Body of pancreas (tissue), 4 donors: ENCODE measurements at regions not wholly inside any gene's neighbourhood (a gene's known extent, or its start where the extent isn't known, plus 50 kb on each side); places are given as distances from the start of the nearest gene placed in this dataset.

Experiments used
- ATAC-seq: fragments of 150-250 bp; one replicate; pipeline ENCODE4 v1.9.1; 2016
- DNase-seq, 4 donors: peaks; one replicate each; pipeline ENCODE4 v3.0.0-alpha.2; 2019
- H3K27ac ChIP-seq, 4 donors: fragments of 200-600 bp; sonication (generic); 1 replicate in 3 of 4; 2 replicates in 1 of 4; pipeline versions ENCODE4 v1.5.1 to v1.6.1; 2016 to 2019; ENCODE audit warnings: mild to moderate bottlenecking in 1 of 4, mixed read lengths in 1 of 4, moderate library complexity in 1 of 4
- H3K27me3 ChIP-seq, 2 donors: fragments of 200-600 bp; sonication (generic); one replicate each; pipeline ENCODE4 v1.6.0; 2016; ENCODE audit warnings: mild to moderate bottlenecking in 1 of 2
- H3K36me3 ChIP-seq, 2 donors: fragments of 200-600 bp; sonication (generic); replicated peaks in 1 of 2; 2 replicates each; pipeline ENCODE4 v1.5.1; 2016; ENCODE audit warnings: low read depth in 2 of 2; ENCODE audit not compliant: insufficient read depth in 1 of 2
- H3K4me1 ChIP-seq: fragments of 200-600 bp; sonication (generic); one replicate; pipeline ENCODE4 v1.6.0; 2016
- H3K4me3 ChIP-seq, 2 donors: fragments of 200-600 bp; sonication (generic); 1 replicate in 1 of 2; 2 replicates in 1 of 2; pipeline ENCODE4 v1.5.1; 2016 to 2019
- H3K9me3 ChIP-seq, 3 donors: fragments of 200-600 bp; sonication (generic); 1 replicate in 2 of 3; 2 replicates in 1 of 3; pipeline ENCODE4 v1.5.1; 2016
- CTCF ChIP-seq, 7 experiments: fragments of 450-650 bp in 4 of 7; fragments of 200-600 bp in 3 of 7; sonication (generic) in 3 of 7; IDR thresholded peaks; one replicate each; pipeline ENCODE4 v1.5.1; 2016 to 2019; ENCODE audit warnings: antibody characterized with exemption in 7 of 7
- POLR2A ChIP-seq, 3 donors: fragments of 450-650 bp; IDR thresholded peaks; one replicate each; pipeline ENCODE4 v1.6.1; 2016; ENCODE audit warnings: antibody characterized with exemption in 3 of 3, mild to moderate bottlenecking in 2 of 3
- WGBS, 2 donors: methylation state at CpG; one replicate each; pipeline ENCODE4 v1.1.5; 2017; 5-methylcytosine and 5-hydroxymethylcytosine counted together
- intact Hi-C: fragments of 100-400 bp; cut with DNase I; formaldehyde crosslinking; loops from one replicate; pipeline ENCODE4 v1.15.1; 2023

GRCh38 chr14:101055106-101055662 lies 151.7 kb upstream of the RTL1 start:
- H3K36me3 ChIP-seq = no peaks in the 10 kb centered on the region
- H3K9me3 ChIP-seq = no peaks in the 10 kb centered on the region
- no peak for TF ChIP-seq CTCF (IDR thresholded peaks at IDR 0.05)
- no peak for TF ChIP-seq POLR2A (IDR thresholded peaks at IDR 0.05)
- no peak overlapping the region for H3K27ac ChIP-seq
- no peaks in the 10 kb centered on the region for H3K4me1 ChIP-seq
- H3K27me3 ChIP-seq = no peaks in the 10 kb centered on the region
- no peak for DNase-seq
- no peak overlapping the region for H3K4me3 ChIP-seq
- no peak for ATAC-seq
- 85 to 87% methylated on average over 12 to 15 of the region's 15 CpGs for WGBS, 2 donors
- intact Hi-C loops = no loop called here

GRCh38 chr14:101055776-101056374 lies 152.4 kb upstream of the RTL1 start:
- Histone ChIP-seq H3K4me3 (no peak overlapping the region), H3K9me3 (no peaks in the 10 kb centered on the region), H3K27me3 (no peaks in the 10 kb centered on the region), H3K4me1 (no peaks in the 10 kb centered on the region), H3K27ac (no peak overlapping the region), H3K36me3 (no peaks in the 10 kb centered on the region)
- no peak for TF ChIP-seq CTCF (IDR thresholded peaks at IDR 0.05)
- no peak for TF ChIP-seq POLR2A (IDR thresholded peaks at IDR 0.05)
- 85 to 88% methylated on average over 12 of the region's 12 CpGs for WGBS, 2 donors
- intact Hi-C loops = no loop called here
- ATAC-seq = no peak
- DNase-seq = no peak

- Histone ChIP-seq H3K4me3 (no peak overlapping the region), H3K9me3 (no peaks in the 10 kb centered on the region), H3K4me1 (no peaks in the 10 kb centered on the region), H3K27ac (no peak overlapping the region), H3K36me3 (no peaks in the 10 kb centered on the region), H3K27me3 (no peaks in the 10 kb centered on the region)
- no peak for DNase-seq
- intact Hi-C loops = no loop called here
- 87 to 89% methylated on average over 2 of the region's 2 CpGs for WGBS, 2 donors
- no peak for ATAC-seq
- TF ChIP-seq POLR2A (IDR thresholded peaks at IDR 0.05) (no peak), CTCF (IDR thresholded peaks at IDR 0.05) (no peak)
These were observed 152.9 kb upstream of the RTL1 start for GRCh38 chr14:101056446-101056845.

- H3K4me3 ChIP-seq = no peak overlapping the region
- H3K9me3 ChIP-seq = no peaks in the 10 kb centered on the region
- intact Hi-C loops = no loop called here
- DNase-seq = no peak
- no peaks in the 10 kb centered on the region for H3K27me3 ChIP-seq
- H3K4me1 ChIP-seq = no peaks in the 10 kb centered on the region
- WGBS, 2 donors = 83% methylated on average over 3 of the region's 3 CpGs
- H3K36me3 ChIP-seq = no peaks in the 10 kb centered on the region
- no peak overlapping the region for H3K27ac ChIP-seq
- no peak for ATAC-seq
- TF ChIP-seq CTCF (IDR thresholded peaks at IDR 0.05) = no peak
- TF ChIP-seq POLR2A (IDR thresholded peaks at IDR 0.05) = no peak
These were observed 153.9 kb upstream of the RTL1 start for GRCh38 chr14:101057394-101057793.

GRCh38 chr14:101058571-101058970 lies 155.0 kb upstream of the RTL1 start:
- H3K9me3 ChIP-seq = no peaks in the 10 kb centered on the region
- no peak overlapping the region for H3K27ac ChIP-seq
- intact Hi-C loops = no loop called here
- 64 to 70% methylated on average over 3 of the region's 3 CpGs for WGBS, 2 donors
- ATAC-seq = no peak
- H3K4me1 ChIP-seq = no peaks in the 10 kb centered on the region
- DNase-seq = no peak
- no peaks in the 10 kb centered on the region for H3K27me3 ChIP-seq
- no peak overlapping the region for H3K4me3 ChIP-seq
- no peaks in the 10 kb centered on the region for H3K36me3 ChIP-seq
- no peak for TF ChIP-seq POLR2A (IDR thresholded peaks at IDR 0.05)
- no peak for TF ChIP-seq CTCF (IDR thresholded peaks at IDR 0.05)
